ENCODE measurements at regions not wholly inside any gene's neighbourhood (a gene's known extent, or its start where the extent isn't known, plus 50 kb on each side); places are given as distances from the start of the nearest gene placed in this dataset.
"Not testable (repeated sequence)": the region's sequence is repeated elsewhere in the genome, so short reads cannot be mapped to it uniquely, and the experiment has no call there.

GRCh38 chr1:193443886-193444285, 257.5 kb upstream of the B3GALT2 start:
- DNase-seq (ENCODE audit: insufficient read length, low spot score, missing footprints) = no peak
- no peak overlapping the region for H3K4me2 ChIP-seq (ENCODE audit: insufficient read depth, low read length)
- H3K4me1 ChIP-seq (ENCODE audit: insufficient read depth, low read length) = no peaks in the 10 kb centered on the region
- no peaks in the 10 kb centered on the region for H3K79me2 ChIP-seq (ENCODE audit: insufficient read depth, low read length)
- TF ChIP-seq CTCF (IDR thresholded peaks at IDR 0.05; ENCODE audit: extremely low read depth, low read depth, low read length) = no peak
- H3K4me3 ChIP-seq (ENCODE audit: insufficient read depth, low read length) = no peak overlapping the region
- no peaks in the 10 kb centered on the region for H4K20me1 ChIP-seq (ENCODE audit: insufficient read depth, low read length)
- H2AFZ ChIP-seq (ENCODE audit: low read length) = no peak overlapping the region
- H3K36me3 ChIP-seq (ENCODE audit: insufficient read depth, low read length) = no peaks in the 10 kb centered on the region
- H3K9me3 ChIP-seq (ENCODE audit: low read depth, low read length) = no peaks in the 10 kb centered on the region
- no peak overlapping the region for H3K27ac ChIP-seq (ENCODE audit: low read depth, low read length)
- no peaks in the 10 kb centered on the region for H3K27me3 ChIP-seq (ENCODE audit: insufficient read depth, low read length)

GRCh38 chr1:193438771-193439170, 252.4 kb upstream of the B3GALT2 start:
- H3K4me2 ChIP-seq (ENCODE audit: insufficient read depth, low read length) = no peak overlapping the region
- no peak overlapping the region for H3K27ac ChIP-seq (ENCODE audit: low read depth, low read length)
- no peak overlapping the region for H2AFZ ChIP-seq (ENCODE audit: low read length)
- no peak for DNase-seq (ENCODE audit: insufficient read length, low spot score, missing footprints)
- H3K4me1 ChIP-seq (ENCODE audit: insufficient read depth, low read length) = no peaks in the 10 kb centered on the region
- H3K9me3 ChIP-seq (ENCODE audit: low read depth, low read length) = no peaks in the 10 kb centered on the region
- H4K20me1 ChIP-seq (ENCODE audit: insufficient read depth, low read length) = no peaks in the 10 kb centered on the region
- TF ChIP-seq CTCF (IDR thresholded peaks at IDR 0.05; ENCODE audit: extremely low read depth, low read depth, low read length) = no peak
- H3K36me3 ChIP-seq (ENCODE audit: insufficient read depth, low read length) = no peaks in the 10 kb centered on the region
- no peaks in the 10 kb centered on the region for H3K27me3 ChIP-seq (ENCODE audit: insufficient read depth, low read length)
- H3K4me3 ChIP-seq (ENCODE audit: insufficient read depth, low read length) = no peak overlapping the region
- H3K79me2 ChIP-seq (ENCODE audit: insufficient read depth, low read length) = no peaks in the 10 kb centered on the region

GRCh38 chr1:193438312-193438711, 251.9 kb upstream of the B3GALT2 start:
- no peak overlapping the region for H3K4me2 ChIP-seq (ENCODE audit: insufficient read depth, low read length)
- no peaks in the 10 kb centered on the region for H3K36me3 ChIP-seq (ENCODE audit: insufficient read depth, low read length)
- H4K20me1 ChIP-seq (ENCODE audit: insufficient read depth, low read length) = no peaks in the 10 kb centered on the region
- H3K27ac ChIP-seq (ENCODE audit: low read depth, low read length) = no peak overlapping the region
- no peak overlapping the region for H2AFZ ChIP-seq (ENCODE audit: low read length)
- no peaks in the 10 kb centered on the region for H3K79me2 ChIP-seq (ENCODE audit: insufficient read depth, low read length)
- H3K27me3 ChIP-seq (ENCODE audit: insufficient read depth, low read length) = no peaks in the 10 kb centered on the region
- no peaks in the 10 kb centered on the region for H3K4me1 ChIP-seq (ENCODE audit: insufficient read depth, low read length)
- no peak for TF ChIP-seq CTCF (IDR thresholded peaks at IDR 0.05; ENCODE audit: extremely low read depth, low read depth, low read length)
- no peak overlapping the region for H3K4me3 ChIP-seq (ENCODE audit: insufficient read depth, low read length)
- H3K9me3 ChIP-seq (ENCODE audit: low read depth, low read length) = no peaks in the 10 kb centered on the region
- DNase-seq (ENCODE audit: insufficient read length, low spot score, missing footprints) = no peak

- H3K79me2 ChIP-seq (ENCODE audit: insufficient read depth, low read length) = no peaks in the 10 kb centered on the region
These were observed 251.4 kb upstream of the B3GALT2 start for GRCh38 chr1:193437785-193438184.

GRCh38 chr1:193437333-193437732, 250.9 kb upstream of the B3GALT2 start:
- H3K4me1 ChIP-seq (ENCODE audit: insufficient read depth, low read length); H4K20me1 ChIP-seq (ENCODE audit: insufficient read depth, low read length); H3K27ac ChIP-seq (ENCODE audit: low read depth, low read length); H3K79me2 ChIP-seq (ENCODE audit: insufficient read depth, low read length); H3K4me3 ChIP-seq (ENCODE audit: insufficient read depth, low read length); DNase-seq (ENCODE audit: insufficient read length, low spot score, missing footprints); H2AFZ ChIP-seq (ENCODE audit: low read length); H3K27me3 ChIP-seq (ENCODE audit: insufficient read depth, low read length); H3K9me3 ChIP-seq (ENCODE audit: low read depth, low read length); H3K36me3 ChIP-seq (ENCODE audit: insufficient read depth, low read length); H3K4me2 ChIP-seq (ENCODE audit: insufficient read depth, low read length): not testable (repeated sequence)

More at GRCh38 chr1:193437785-193438184, 251.4 kb upstream of the B3GALT2 start:
- Histone ChIP-seq H3K4me3 (ENCODE audit: insufficient read depth, low read length) (no peak overlapping the region), H4K20me1 (ENCODE audit: insufficient read depth, low read length) (no peaks in the 10 kb centered on the region), H3K4me2 (ENCODE audit: insufficient read depth, low read length) (no peak overlapping the region), H3K9me3 (ENCODE audit: low read depth, low read length) (no peaks in the 10 kb centered on the region), H2AFZ (ENCODE audit: low read length) (no peak overlapping the region), H3K36me3 (ENCODE audit: insufficient read depth, low read length) (no peaks in the 10 kb centered on the region), H3K4me1 (ENCODE audit: insufficient read depth, low read length) (no peaks in the 10 kb centered on the region), H3K27ac (ENCODE audit: low read depth, low read length) (no peak overlapping the region), H3K27me3 (ENCODE audit: insufficient read depth, low read length) (no peaks in the 10 kb centered on the region)
- no peak for TF ChIP-seq CTCF (IDR thresholded peaks at IDR 0.05; ENCODE audit: extremely low read depth, low read depth, low read length)
- no peak for DNase-seq (ENCODE audit: insufficient read length, low spot score, missing footprints)

Data from osteoblast (primary cell).